ENCODE measurements at regions not wholly inside any gene's neighbourhood (a gene's known extent, or its start where the extent isn't known, plus 50 kb on each side); places are given as distances from the start of the nearest gene placed in this dataset.

- TF ChIP-seq ZNF281 (CRISPR knock-in tag; IDR thresholded peaks at IDR 0.05) (no peak), CTCF (IDR thresholded peaks at IDR 0.05) (no peak), ESRRA (CRISPR knock-in tag; IDR thresholded peaks at IDR 0.05; ENCODE audit: borderline replicate concordance) (no peak), ATF3 (CRISPR knock-in tag; conservative IDR thresholded peaks at IDR 0.05) (no peak), SMAD3 (CRISPR knock-in tag; IDR thresholded peaks at IDR 0.05; ENCODE audit: borderline replicate concordance) (no peak), ZNF416 (CRISPR knock-in tag; IDR thresholded peaks at IDR 0.05) (no peak)
Observed at GRCh38 chr12:69189378-69189978, 49.9 kb upstream of the CPSF6 start.
